ENCODE measurements at regions not wholly inside any gene's neighbourhood (a gene's known extent, or its start where the extent isn't known, plus 50 kb on each side); places are given as distances from the start of the nearest gene placed in this dataset.

DNA sequence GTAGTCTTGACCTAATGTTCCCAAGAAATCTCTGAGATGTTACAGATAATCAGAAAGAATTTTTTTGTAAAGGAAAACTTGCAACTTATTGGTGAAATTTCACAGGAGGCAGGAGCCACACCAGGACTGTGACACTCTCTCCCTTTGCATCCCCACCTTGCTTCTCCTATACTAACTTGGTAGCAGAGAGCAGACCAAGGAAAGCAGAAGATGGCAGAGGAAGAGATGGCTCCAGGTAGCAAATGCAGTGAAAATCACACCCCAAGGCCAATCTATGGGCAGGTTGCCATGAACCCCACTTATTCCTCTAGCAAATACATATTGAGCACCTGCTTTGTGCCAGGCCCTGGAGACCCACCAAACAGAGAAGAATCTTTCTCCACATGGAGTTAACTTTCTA is 303.4 kb upstream of the C1orf174 start:
- TF ChIP-seq, protein P1, sequence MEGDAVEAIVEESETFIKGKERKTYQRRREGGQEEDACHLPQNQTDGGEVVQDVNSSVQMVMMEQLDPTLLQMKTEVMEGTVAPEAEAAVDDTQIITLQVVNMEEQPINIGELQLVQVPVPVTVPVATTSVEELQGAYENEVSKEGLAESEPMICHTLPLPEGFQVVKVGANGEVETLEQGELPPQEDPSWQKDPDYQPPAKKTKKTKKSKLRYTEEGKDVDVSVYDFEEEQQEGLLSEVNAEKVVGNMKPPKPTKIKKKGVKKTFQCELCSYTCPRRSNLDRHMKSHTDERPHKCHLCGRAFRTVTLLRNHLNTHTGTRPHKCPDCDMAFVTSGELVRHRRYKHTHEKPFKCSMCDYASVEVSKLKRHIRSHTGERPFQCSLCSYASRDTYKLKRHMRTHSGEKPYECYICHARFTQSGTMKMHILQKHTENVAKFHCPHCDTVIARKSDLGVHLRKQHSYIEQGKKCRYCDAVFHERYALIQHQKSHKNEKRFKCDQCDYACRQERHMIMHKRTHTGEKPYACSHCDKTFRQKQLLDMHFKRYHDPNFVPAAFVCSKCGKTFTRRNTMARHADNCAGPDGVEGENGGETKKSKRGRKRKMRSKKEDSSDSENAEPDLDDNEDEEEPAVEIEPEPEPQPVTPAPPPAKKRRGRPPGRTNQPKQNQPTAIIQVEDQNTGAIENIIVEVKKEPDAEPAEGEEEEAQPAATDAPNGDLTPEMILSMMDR (conservative IDR thresholded peaks at IDR 0.05; ENCODE audit: low read depth, low read length) = no peak
- no peak for DNase-seq (ENCODE audit: low read depth)
- H3K4me3 ChIP-seq (ENCODE audit: low read depth, low read length) = no peak overlapping the region

DNA sequence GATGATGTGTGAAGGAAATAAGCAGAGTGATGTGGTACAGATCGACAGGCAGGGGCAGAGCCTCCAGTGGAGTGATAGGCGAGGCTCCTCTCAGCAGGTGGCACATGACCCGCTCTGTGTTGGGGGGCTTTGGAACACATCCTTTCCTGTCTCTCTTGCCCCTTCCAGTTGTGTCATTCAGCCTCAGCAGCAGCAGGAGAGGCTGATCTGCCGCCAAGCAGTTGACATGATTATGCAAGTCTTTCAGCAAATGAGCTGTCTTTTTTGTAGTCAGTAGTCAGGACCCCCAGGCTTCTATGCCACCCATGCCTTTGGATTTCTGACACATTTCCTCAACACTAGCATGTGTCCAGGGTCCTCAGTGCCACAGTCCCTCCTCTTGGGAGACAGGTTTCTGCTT is 307.1 kb upstream of the C1orf174 start:
- DNase-seq (ENCODE audit: low read depth) = no peak
- H3K4me3 ChIP-seq (ENCODE audit: low read depth, low read length) = no peak overlapping the region
- TF ChIP-seq, protein P1 (conservative IDR thresholded peaks at IDR 0.05; ENCODE audit: low read depth, low read length) = no peak

DNA sequence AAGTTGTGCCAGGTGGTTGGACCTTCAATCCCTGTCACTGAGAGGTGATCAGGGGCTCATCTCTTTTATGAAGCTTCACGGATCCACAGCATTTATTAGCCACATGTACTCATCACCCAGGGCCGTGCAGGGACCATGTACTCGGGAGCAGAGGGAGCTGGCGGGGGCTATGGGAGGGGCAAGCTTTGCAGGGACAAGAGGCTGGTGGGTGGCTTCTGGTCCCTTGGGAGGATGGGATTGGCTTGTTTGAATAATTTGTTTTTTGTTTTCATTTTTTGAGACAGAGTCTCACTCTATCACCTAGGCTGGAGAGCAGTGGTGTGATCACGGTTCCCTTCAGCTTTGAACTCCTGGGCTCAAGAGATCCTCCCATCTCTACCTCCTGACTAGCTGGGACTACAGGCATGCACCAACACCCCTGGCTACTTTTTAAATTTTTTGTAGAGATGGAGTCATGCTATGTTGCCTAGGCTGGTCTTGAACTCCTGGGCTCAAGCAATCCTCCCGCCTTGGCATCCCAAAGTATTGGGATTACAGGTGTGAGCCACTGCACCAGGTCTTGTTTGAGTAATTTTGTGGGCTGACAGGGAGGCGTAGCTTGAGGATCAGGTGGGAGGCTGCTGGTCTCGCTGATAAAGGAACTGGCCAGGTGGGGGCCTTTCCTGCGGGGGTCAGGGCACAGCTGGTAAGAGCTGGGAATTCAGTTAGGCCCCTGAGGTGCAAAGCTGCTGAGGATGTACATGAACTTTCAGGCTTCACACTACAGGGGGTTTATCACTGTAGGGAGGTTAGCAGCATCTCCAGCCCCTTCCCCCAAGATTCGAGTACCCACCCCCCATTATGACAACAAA is 308.0 kb upstream of the C1orf174 start:
- no peak for DNase-seq (ENCODE audit: low read depth)
- H3K4me3 ChIP-seq (ENCODE audit: low read depth, low read length) = no peak overlapping the region
- TF ChIP-seq, protein P1 (conservative IDR thresholded peaks at IDR 0.05; ENCODE audit: low read depth, low read length) = no peak

DNA sequence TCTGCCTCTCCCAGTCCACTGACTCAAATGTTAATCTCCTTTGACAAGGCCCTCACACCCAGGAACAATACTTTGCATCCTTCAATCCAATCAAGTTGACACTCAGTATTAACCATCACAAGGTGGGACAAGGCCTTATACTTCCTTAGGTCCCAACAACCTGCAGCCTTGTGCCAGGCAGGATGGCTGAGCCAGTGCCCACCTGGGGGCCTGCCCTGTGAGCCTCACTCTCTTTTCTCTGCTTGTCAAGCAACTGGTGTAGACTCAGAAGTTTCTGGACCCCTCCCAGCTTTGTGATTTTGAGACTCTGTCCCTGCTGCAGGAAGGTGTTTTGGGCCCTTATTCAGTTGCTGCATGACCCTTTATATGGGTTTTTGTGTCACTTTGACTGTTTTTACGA is 310.0 kb upstream of the C1orf174 start:
- no peak overlapping the region for H3K4me3 ChIP-seq (ENCODE audit: low read depth, low read length)
- DNase-seq (ENCODE audit: low read depth) = no peak
- TF ChIP-seq, protein P1 (conservative IDR thresholded peaks at IDR 0.05; ENCODE audit: low read depth, low read length) = no peak

DNA sequence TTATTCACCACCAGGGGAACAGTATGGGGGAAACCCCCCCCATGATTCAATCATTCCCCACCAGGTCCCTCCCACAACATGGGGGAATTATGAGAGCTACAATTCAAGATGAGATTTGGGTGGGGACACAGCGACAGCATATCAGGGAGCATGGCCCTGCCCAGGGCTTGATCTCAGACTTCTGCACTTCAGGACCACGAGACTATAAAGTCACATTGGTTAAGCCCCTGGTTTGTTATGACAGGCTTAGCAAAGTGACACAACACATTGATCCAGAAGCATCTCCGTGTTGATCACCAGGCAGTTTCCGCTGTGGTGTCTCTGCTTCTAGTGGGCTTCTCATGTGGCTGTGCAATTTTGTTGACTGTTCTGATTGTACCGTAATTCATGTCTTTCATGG is 312.7 kb upstream of the C1orf174 start:
- TF ChIP-seq, protein P1 (conservative IDR thresholded peaks at IDR 0.05; ENCODE audit: low read depth, low read length) = no peak
- no peak overlapping the region for H3K4me3 ChIP-seq (ENCODE audit: low read depth, low read length)
- no peak for DNase-seq (ENCODE audit: low read depth)

DNA sequence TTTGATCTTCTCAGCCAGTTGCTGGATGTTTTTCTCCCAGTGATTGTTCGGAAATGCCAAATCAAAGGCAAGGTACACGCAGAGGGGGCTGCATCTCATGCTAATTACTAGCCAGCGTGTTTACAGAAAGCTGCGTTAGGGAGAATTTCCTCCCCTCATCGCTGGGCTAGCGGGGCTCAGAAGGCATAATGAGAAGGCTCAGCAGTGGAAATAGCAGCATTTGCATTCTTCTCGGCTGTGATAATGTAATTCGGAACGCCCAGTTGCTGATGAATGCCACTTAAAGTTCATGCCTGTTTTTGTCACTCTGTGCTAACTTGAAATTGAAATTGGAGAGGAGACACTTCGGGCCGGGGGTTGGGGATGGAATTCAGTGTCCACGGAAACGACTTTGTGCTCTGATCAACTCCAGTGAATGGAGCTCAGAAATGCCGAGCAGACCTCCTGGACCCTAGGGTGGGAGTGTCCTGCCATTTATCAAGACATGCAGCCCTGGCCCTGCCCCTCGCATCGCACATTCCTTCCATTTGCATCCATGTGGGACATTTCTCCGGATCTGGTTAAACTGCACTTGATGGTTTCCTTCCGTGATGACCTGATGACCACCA is 313.4 kb upstream of the C1orf174 start:
- TF ChIP-seq, protein P1 (conservative IDR thresholded peaks at IDR 0.05; ENCODE audit: low read depth, low read length) = no peak
- H3K4me3 ChIP-seq (ENCODE audit: low read depth, low read length) = no peak overlapping the region
- DNase-seq (ENCODE audit: low read depth) = no peak

All from choroid plexus epithelial cell (primary cell).